Mesenchymal stem cell (in vitro differentiated cells and primary cell): ENCODE measurements at regions not wholly inside any gene's neighbourhood (a gene's known extent, or its start where the extent isn't known, plus 50 kb on each side); places are given as distances from the start of the nearest gene placed in this dataset.

Source experiments
- DNase-seq: peaks from one replicate; pipeline ENCODE4 v3.0.0-alpha.2; 2013
- H2AFZ ChIP-seq: one replicate; pipeline ENCODE4 v1.6.1; 2013; ENCODE audit warnings: low read depth, mild to moderate bottlenecking, control low read depth, inconsistent platforms, low read length, moderate library complexity
- H2AK5ac ChIP-seq: 2 replicates; pipeline ENCODE4 v1.6.1; 2013; ENCODE audit warnings: low read length, moderate library complexity, mild to moderate bottlenecking, inconsistent platforms; ENCODE audit not compliant: severe bottlenecking
- H2BK120ac ChIP-seq: one replicate; pipeline ENCODE4 v1.6.1; 2013; ENCODE audit warnings: low read depth, mild to moderate bottlenecking, inconsistent platforms, low read length, moderate library complexity
- H2BK12ac ChIP-seq, 2 experiments: one replicate each; pipeline ENCODE4 v1.6.1; 2013; ENCODE audit warnings: inconsistent platforms in 2 of 2, low read length in 2 of 2, mild to moderate bottlenecking in 2 of 2, moderate library complexity in 2 of 2, control low read depth in 1 of 2
- H2BK15ac ChIP-seq: one replicate; pipeline ENCODE4 v1.6.1; 2013; ENCODE audit warnings: mild to moderate bottlenecking, low read depth, inconsistent platforms; ENCODE audit not compliant: poor library complexity, severe bottlenecking
- H2BK5ac ChIP-seq: 2 replicates; pipeline ENCODE4 v1.6.1; 2013; ENCODE audit warnings: low read depth, mild to moderate bottlenecking, low read length, control low read depth, inconsistent platforms; ENCODE audit not compliant: poor library complexity, severe bottlenecking
- H3K14ac ChIP-seq, 2 experiments: one replicate each; pipeline ENCODE4 v1.6.1; 2013; ENCODE audit warnings: inconsistent platforms in 2 of 2, low read length in 2 of 2, control low read depth in 1 of 2, mild to moderate bottlenecking in 1 of 2, moderate library complexity in 1 of 2
- H3K18ac ChIP-seq, 2 experiments: one replicate each; pipeline ENCODE4 v1.6.1; 2013; ENCODE audit warnings: inconsistent platforms in 2 of 2, low read length in 2 of 2, control low read depth in 1 of 2, low read depth in 1 of 2, mild to moderate bottlenecking in 1 of 2
- H3K23ac ChIP-seq, 2 experiments: one replicate each; pipeline ENCODE4 v1.6.1; 2013; ENCODE audit warnings: inconsistent platforms in 2 of 2, low read length in 2 of 2, mild to moderate bottlenecking in 2 of 2, moderate library complexity in 2 of 2, control low read depth in 1 of 2
- H3K27ac ChIP-seq: 2 replicates; pipeline ENCODE4 v1.5.1; 2013; ENCODE audit warnings: mild to moderate bottlenecking, moderate library complexity, low read length, control low read depth, inconsistent platforms; ENCODE audit not compliant: poor library complexity, severe bottlenecking
- H3K27me3 ChIP-seq, 2 experiments: 2 replicates each; pipeline versions ENCODE4 v1.6.1 to v1.7.0; 2013; ENCODE audit warnings: low read length in 2 of 2, mild to moderate bottlenecking in 2 of 2, moderate library complexity in 2 of 2, control low read depth in 1 of 2, inconsistent platforms in 1 of 2; ENCODE audit not compliant: control insufficient read depth in 1 of 2, insufficient read depth in 1 of 2
- H3K36me3 ChIP-seq, 2 experiments: 2 replicates each; pipeline versions ENCODE4 v1.6.1 to v1.7.0; 2013; ENCODE audit warnings: low read length in 2 of 2, control low read depth in 1 of 2, inconsistent platforms in 1 of 2, low read depth in 1 of 2, mild to moderate bottlenecking in 1 of 2; ENCODE audit not compliant: insufficient read depth in 2 of 2, control insufficient read depth in 1 of 2
- H3K4ac ChIP-seq, 2 experiments: one replicate each; pipeline ENCODE4 v1.6.1; 2013; ENCODE audit warnings: inconsistent platforms in 2 of 2, low read length in 2 of 2, mild to moderate bottlenecking in 2 of 2, moderate library complexity in 2 of 2, control low read depth in 1 of 2, low read depth in 1 of 2
- H3K4me1 ChIP-seq: 2 replicates; pipeline ENCODE4 v1.6.1; 2013; ENCODE audit warnings: low read depth, low read length, control low read depth; ENCODE audit not compliant: control insufficient read depth, insufficient read depth
- H3K4me2 ChIP-seq: 2 replicates; pipeline ENCODE4 v1.6.1; 2013; ENCODE audit warnings: low read length, mild to moderate bottlenecking, inconsistent platforms; ENCODE audit not compliant: poor library complexity, severe bottlenecking
- H3K4me3 ChIP-seq, 2 experiments: 2 replicates each; pipeline versions ENCODE4 v1.5.1 to v1.7.0; 2013; ENCODE audit warnings: low read length in 2 of 2, mild to moderate bottlenecking in 2 of 2, control low read depth in 1 of 2, low read depth in 1 of 2; ENCODE audit not compliant: insufficient read depth in 1 of 2
- H3K79me1 ChIP-seq: replicated peaks from 2 replicates; pipeline ENCODE4 v1.6.1; 2013; ENCODE audit warnings: mild to moderate bottlenecking, control low read depth, low read length, inconsistent platforms; ENCODE audit not compliant: poor library complexity, severe bottlenecking
- H3K9ac ChIP-seq: 2 replicates; pipeline ENCODE4 v1.7.0; 2013; ENCODE audit warnings: mild to moderate bottlenecking, low read length, moderate library complexity
- H3K9me3 ChIP-seq: 2 replicates; pipeline ENCODE4 v1.7.0; 2013; ENCODE audit warnings: mild to moderate bottlenecking, low read length; ENCODE audit not compliant: control insufficient read depth
- H4K8ac ChIP-seq: one replicate; pipeline ENCODE4 v1.6.1; 2013; ENCODE audit warnings: inconsistent platforms, mild to moderate bottlenecking, low read length, moderate library complexity
- H4K91ac ChIP-seq: one replicate; pipeline ENCODE4 v1.6.1; 2013; ENCODE audit warnings: mild to moderate bottlenecking, low read length, inconsistent platforms
- WGBS: methylation state at CpG from one replicate; pipeline ENCODE4 v1.1.7; 2013; ENCODE audit warnings: mixed read lengths; 5-methylcytosine and 5-hydroxymethylcytosine counted together

- no peak overlapping the region for H2AK5ac ChIP-seq
- no peaks in the 10 kb centered on the region for H3K9me3 ChIP-seq
- no peak overlapping the region for H3K23ac ChIP-seq
- H2BK120ac ChIP-seq, result no peak overlapping the region
- no peaks in the 10 kb centered on the region for H3K79me1 ChIP-seq
- H3K4ac ChIP-seq, result no peak overlapping the region
- H2BK5ac ChIP-seq, result no peak overlapping the region
- no peak overlapping the region for H3K9ac ChIP-seq
- H3K27me3 ChIP-seq, result no peaks in the 10 kb centered on the region
- no peak overlapping the region for H3K4me2 ChIP-seq
- no peak overlapping the region for H2BK15ac ChIP-seq
- H3K14ac ChIP-seq, result no peak overlapping the region
- H2AFZ ChIP-seq, result no peak overlapping the region
- H3K4me1 ChIP-seq, result no peaks in the 10 kb centered on the region
- no peak for DNase-seq
- no peak overlapping the region for H3K4me3 ChIP-seq
- H4K91ac ChIP-seq, result no peak overlapping the region
- H3K27ac ChIP-seq, result no peak overlapping the region
- H4K8ac ChIP-seq, result no peak overlapping the region
- H3K36me3 ChIP-seq, result no peaks in the 10 kb centered on the region
- no peak overlapping the region for H3K18ac ChIP-seq
- H2BK12ac ChIP-seq, result no peak overlapping the region
Observed at GRCh38 chr21:16932314-16932713, 580.5 kb upstream of the CXADR start.

- Histone ChIP-seq H2BK15ac (no peak overlapping the region), H2AK5ac (no peak overlapping the region), H3K36me3 (no peaks in the 10 kb centered on the region), H4K8ac (no peak overlapping the region), H3K9ac (no peak overlapping the region), H3K4me1 (no peaks in the 10 kb centered on the region), H3K4ac (no peak overlapping the region), H3K4me2 (no peak overlapping the region), H3K79me1 (no peaks in the 10 kb centered on the region), H2BK5ac (no peak overlapping the region), H3K9me3 (peaks cover 4% of the 10 kb centered on the region), H3K4me3 (no peak overlapping the region), H2BK120ac (no peak overlapping the region), H2BK12ac (no peak overlapping the region), H3K27me3 (no peaks in the 10 kb centered on the region), H3K14ac (no peak overlapping the region), H3K23ac (no peak overlapping the region), H4K91ac (no peak overlapping the region), H3K18ac (no peak overlapping the region), H2AFZ (no peak overlapping the region), H3K27ac (no peak overlapping the region)
- WGBS, result 28% methylated on average over 4 of the region's 4 CpGs
- DNase-seq, result peak; percentile 9
Observed at GRCh38 chr21:16942703-16943102, 570.1 kb upstream of the CXADR start.

GRCh38 chr21:16943231-16943630 lies 569.6 kb upstream of the CXADR start:
- H4K8ac ChIP-seq, result no peak overlapping the region
- H3K18ac ChIP-seq, result no peak overlapping the region
- H2BK12ac ChIP-seq, result no peak overlapping the region
- no peak overlapping the region for H2BK15ac ChIP-seq
- no peak for DNase-seq
- H2AFZ ChIP-seq, result no peak overlapping the region
- H3K23ac ChIP-seq, result no peak overlapping the region
- H4K91ac ChIP-seq, result no peak overlapping the region
- H2BK5ac ChIP-seq, result no peak overlapping the region
- H3K4me2 ChIP-seq, result no peak overlapping the region
- no peak overlapping the region for H2AK5ac ChIP-seq
- H3K27me3 ChIP-seq, result no peaks in the 10 kb centered on the region
- no peaks in the 10 kb centered on the region for H3K36me3 ChIP-seq
- H3K9me3 ChIP-seq, result peaks cover 4% of the 10 kb centered on the region
- H3K79me1 ChIP-seq, result no peaks in the 10 kb centered on the region
- H2BK120ac ChIP-seq, result no peak overlapping the region
- no peaks in the 10 kb centered on the region for H3K4me1 ChIP-seq
- H3K9ac ChIP-seq, result no peak overlapping the region
- no peak overlapping the region for H3K14ac ChIP-seq
- no peak overlapping the region for H3K27ac ChIP-seq
- no peak overlapping the region for H3K4ac ChIP-seq
- H3K4me3 ChIP-seq, result no peak overlapping the region

GRCh38 chr21:16945580-16945979 lies 567.3 kb upstream of the CXADR start:
- H3K4me1 ChIP-seq, result no peaks in the 10 kb centered on the region
- H2BK12ac ChIP-seq, result no peak overlapping the region
- no peak overlapping the region for H4K91ac ChIP-seq
- H3K18ac ChIP-seq, result no peak overlapping the region
- no peak overlapping the region for H3K4ac ChIP-seq
- no peak overlapping the region for H3K23ac ChIP-seq
- 73% methylated on average over 3 of the region's 3 CpGs for WGBS
- H2BK120ac ChIP-seq, result no peak overlapping the region
- DNase-seq, result no peak
- H2AK5ac ChIP-seq, result no peak overlapping the region
- H4K8ac ChIP-seq, result no peak overlapping the region
- no peaks in the 10 kb centered on the region for H3K27me3 ChIP-seq
- no peak overlapping the region for H3K4me3 ChIP-seq
- no peak overlapping the region for H3K14ac ChIP-seq
- H2AFZ ChIP-seq, result no peak overlapping the region
- H3K9ac ChIP-seq, result no peak overlapping the region
- H3K36me3 ChIP-seq, result no peaks in the 10 kb centered on the region
- H3K27ac ChIP-seq, result no peak overlapping the region
- H3K4me2 ChIP-seq, result no peak overlapping the region
- no peaks in the 10 kb centered on the region for H3K79me1 ChIP-seq
- H3K9me3 ChIP-seq, result peaks cover 3% of the 10 kb centered on the region
- H2BK15ac ChIP-seq, result no peak overlapping the region
- no peak overlapping the region for H2BK5ac ChIP-seq
